ENCODE measurements at regions not wholly inside any gene's neighbourhood (a gene's known extent, or its start where the extent isn't known, plus 50 kb on each side); places are given as distances from the start of the nearest gene placed in this dataset.

- no peak for DNase-seq
Measured at GRCh38 chr13:112247471-112248405, 128.4 kb upstream of the SPACA7 start.

- DNase-seq = no peak
Measured at GRCh38 chr13:112248406-112248760, 127.8 kb upstream of the SPACA7 start.

- DNase-seq = no peak
Measured at GRCh38 chr13:112248862-112249592, 127.1 kb upstream of the SPACA7 start.

GRCh38 chr13:112249644-112250610, 126.2 kb upstream of the SPACA7 start:
- DNase-seq = no peak

GRCh38 chr13:112250788-112251445, 125.2 kb upstream of the SPACA7 start:
- no peak for DNase-seq

- no peak for DNase-seq
Measured at GRCh38 chr13:112251930-112252585, 124.1 kb upstream of the SPACA7 start.

- DNase-seq = no peak
Measured at GRCh38 chr13:112252804-112253590, 123.2 kb upstream of the SPACA7 start.

- DNase-seq = no peak
Measured at GRCh38 chr13:112253631-112254030, 122.5 kb upstream of the SPACA7 start.

GRCh38 chr13:112254061-112254818, 121.9 kb upstream of the SPACA7 start:
- no peak for DNase-seq

- no peak for DNase-seq
Measured at GRCh38 chr13:112254900-112255299, 121.3 kb upstream of the SPACA7 start.

- no peak for DNase-seq
Measured at GRCh38 chr13:112255550-112256120, 120.5 kb upstream of the SPACA7 start.

- DNase-seq = no peak
Measured at GRCh38 chr13:112256716-112257494, 119.2 kb upstream of the SPACA7 start.

GRCh38 chr13:112259511-112259910, 116.6 kb upstream of the SPACA7 start:
- no peak for DNase-seq

GRCh38 chr13:112260108-112261055, 115.8 kb upstream of the SPACA7 start:
- no peak for DNase-seq

- no peak for DNase-seq
Measured at GRCh38 chr13:112261924-112262323, 114.2 kb upstream of the SPACA7 start.

GRCh38 chr13:112263152-112263551, 113.0 kb upstream of the SPACA7 start:
- no peak for DNase-seq

GRCh38 chr13:112267660-112268059, 108.5 kb upstream of the SPACA7 start:
- no peak for DNase-seq

GRCh38 chr13:112270951-112271350, 105.2 kb upstream of the SPACA7 start:
- no peak for DNase-seq

Measured in inflammatory macrophage treated with lipopolysaccharide for 1 hour (primary cell).